CD14-positive monocyte (primary cell): ENCODE measurements at regions not wholly inside any gene's neighbourhood (a gene's known extent, or its start where the extent isn't known, plus 50 kb on each side); places are given as distances from the start of the nearest gene placed in this dataset.

Experiments
- DNase-seq, 3 donors: peaks; one replicate each; pipeline ENCODE4 v3.0.0-alpha.2; 2011 to 2022
- H2AFZ ChIP-seq: 2 replicates; pipeline ENCODE4 v1.6.0; 2012; ENCODE audit warnings: mild to moderate bottlenecking, low read depth, low read length, inconsistent platforms; ENCODE audit not compliant: insufficient read depth, poor library complexity, severe bottlenecking
- H3K27ac ChIP-seq, 2 donors: 1 replicate in 1 of 2; 2 replicates in 1 of 2; pipeline ENCODE4 v1.5.1; 2012 to 2013; ENCODE audit warnings: low read length in 2 of 2, control low read depth in 1 of 2, inconsistent platforms in 1 of 2, low read depth in 1 of 2, mild to moderate bottlenecking in 1 of 2
- H3K27me3 ChIP-seq, 2 donors: one replicate each; pipeline versions ENCODE4 v1.6.0 to v1.6.1; 2011 to 2013; ENCODE audit warnings: low read length in 2 of 2; ENCODE audit not compliant: control insufficient read depth in 2 of 2, insufficient read depth in 2 of 2
- H3K36me3 ChIP-seq, 2 donors: replicated peaks in 1 of 2; 1 replicate in 1 of 2; 2 replicates in 1 of 2; pipeline versions ENCODE4 v1.5.1 to v1.6.1; 2012 to 2013; ENCODE audit warnings: low read length in 2 of 2, control low read depth in 1 of 2, inconsistent platforms in 1 of 2, mild to moderate bottlenecking in 1 of 2; ENCODE audit not compliant: insufficient read depth in 2 of 2, control insufficient read depth in 1 of 2
- H3K4me1 ChIP-seq, 2 donors: 1 replicate in 1 of 2; 2 replicates in 1 of 2; pipeline versions ENCODE4 v1.5.1 to v1.6.1; 2012 to 2013; ENCODE audit warnings: low read length in 2 of 2, control low read depth in 1 of 2, inconsistent platforms in 1 of 2, mild to moderate bottlenecking in 1 of 2, moderate library complexity in 1 of 2; ENCODE audit not compliant: insufficient read depth in 2 of 2, control insufficient read depth in 1 of 2
- H3K4me2 ChIP-seq: replicated peaks from 2 replicates; pipeline ENCODE3; 2012; ENCODE audit warnings: low read length, moderate library complexity, mild to moderate bottlenecking; ENCODE audit not compliant: poor library complexity, severe bottlenecking; ENCODE audit errors: extremely low read depth
- H3K4me3 ChIP-seq, 3 experiments: fragments of 200-600 bp in 1 of 3; sonication (generic) in 1 of 3; replicated peaks in 1 of 3; 1 replicate in 2 of 3; 2 replicates in 1 of 3; pipeline ENCODE4 v1.5.1; 2011 to 2013; ENCODE audit warnings: low read length in 3 of 3, mild to moderate bottlenecking in 3 of 3, control low read depth in 2 of 3, low read depth in 2 of 3, inconsistent platforms in 1 of 3, moderate library complexity in 1 of 3
- H3K79me2 ChIP-seq: 2 replicates; pipeline ENCODE4 v1.6.0; 2012; ENCODE audit warnings: mild to moderate bottlenecking, control low read depth, inconsistent platforms, low read length, moderate library complexity; ENCODE audit not compliant: insufficient read depth
- H3K9ac ChIP-seq: 2 replicates; pipeline ENCODE4 v1.6.0; 2017; ENCODE audit warnings: low read length, mild to moderate bottlenecking; ENCODE audit not compliant: insufficient read depth, poor library complexity, severe bottlenecking
- H3K9me3 ChIP-seq, 2 donors: replicated peaks in 1 of 2; 1 replicate in 1 of 2; 2 replicates in 1 of 2; pipeline versions ENCODE4 v1.5.1 to v1.6.1; 2012 to 2013; ENCODE audit warnings: low read length in 2 of 2, control low read depth in 1 of 2; ENCODE audit not compliant: control insufficient read depth in 1 of 2, insufficient read depth in 1 of 2
- H4K20me1 ChIP-seq: 2 replicates; pipeline ENCODE4 v1.6.0; 2012; ENCODE audit warnings: mild to moderate bottlenecking, low read length, control low read depth, moderate library complexity; ENCODE audit not compliant: insufficient read depth
- H3K27ac Mint-ChIP-seq, 7 donors: one replicate each; pipeline ENCODE4 v1.8.0; 2020; ENCODE audit warnings: mild to moderate bottlenecking in 7 of 7, mixed read lengths in 7 of 7, moderate library complexity in 6 of 7, inconsistent platforms in 2 of 7
- H3K27me3 Mint-ChIP-seq, 3 donors: one replicate each; pipeline ENCODE4 v1.8.0; 2021 to 2022; ENCODE audit warnings: low read depth in 3 of 3, mild to moderate bottlenecking in 3 of 3, mixed read lengths in 3 of 3, moderate library complexity in 3 of 3, inconsistent platforms in 1 of 3
- H3K36me3 Mint-ChIP-seq, 2 donors: one replicate each; pipeline ENCODE4 v1.8.0; 2020; ENCODE audit warnings: mixed read lengths in 2 of 2, inconsistent platforms in 1 of 2, mild to moderate bottlenecking in 1 of 2
- H3K4me1 Mint-ChIP-seq: one replicate; pipeline ENCODE4 v1.8.0; 2020; ENCODE audit warnings: mild to moderate bottlenecking, mixed read lengths
- H3K4me3 Mint-ChIP-seq, 2 donors: one replicate each; pipeline ENCODE4 v1.8.0; 2020; ENCODE audit warnings: mild to moderate bottlenecking in 2 of 2, mixed read lengths in 2 of 2, moderate library complexity in 1 of 2
- H3K9me3 Mint-ChIP-seq, 7 donors: one replicate each; pipeline ENCODE4 v1.8.0; 2020 to 2022; ENCODE audit warnings: mixed read lengths in 7 of 7, mild to moderate bottlenecking in 6 of 7, moderate library complexity in 6 of 7, inconsistent platforms in 2 of 7
- WGBS: methylation state at CpG from one replicate; pipeline ENCODE4 v1.1.5; 2013; ENCODE audit warnings: missing lambda C conversion rate; ENCODE audit not compliant: insufficient coverage; 5-methylcytosine and 5-hydroxymethylcytosine counted together
- intact Hi-C, 2 donors: fragments of 100-400 bp; cut with micrococcal nuclease; formaldehyde crosslinking; loops; one replicate each; pipeline versions ENCODE4 v1.15.0 to v1.15.1; 2023
- TF ChIP-seq, protein P1 (sequence below): fragments of 200-600 bp; IDR thresholded peaks from one replicate; pipeline ENCODE4 v1.8.0; 2022; ENCODE audit warnings: antibody characterized with exemption, mild to moderate bottlenecking

- H3K27ac ChIP-seq, result no peak overlapping the region
- no peak overlapping the region for H3K9ac ChIP-seq
- Mint-ChIP-seq H3K27me3 (no peaks in the 10 kb centered on the region), H3K9me3 (peaks cover 0 to 2% (median 0%) of the 10 kb centered on the region in 7 donors), H3K36me3 (no peaks in the 10 kb centered on the region), H3K4me1 (no peaks in the 10 kb centered on the region), H3K4me3 (no peak overlapping the region), H3K27ac (no peak overlapping the region)
- no peaks in the 10 kb centered on the region for H3K36me3 ChIP-seq
- H3K79me2 ChIP-seq, result no peaks in the 10 kb centered on the region
- no peaks in the 10 kb centered on the region for H3K4me1 ChIP-seq
- H3K4me2 ChIP-seq, result no peak overlapping the region
- no peak overlapping the region for H2AFZ ChIP-seq
- no peak for DNase-seq
- no peak overlapping the region for H3K4me3 ChIP-seq
- H4K20me1 ChIP-seq, result no peaks in the 10 kb centered on the region
- 44% methylated on average over 1 of the region's 2 CpGs for WGBS
- intact Hi-C loops, result no loop called here
- no peaks in the 10 kb centered on the region for H3K27me3 ChIP-seq
- TF ChIP-seq, protein P1, sequence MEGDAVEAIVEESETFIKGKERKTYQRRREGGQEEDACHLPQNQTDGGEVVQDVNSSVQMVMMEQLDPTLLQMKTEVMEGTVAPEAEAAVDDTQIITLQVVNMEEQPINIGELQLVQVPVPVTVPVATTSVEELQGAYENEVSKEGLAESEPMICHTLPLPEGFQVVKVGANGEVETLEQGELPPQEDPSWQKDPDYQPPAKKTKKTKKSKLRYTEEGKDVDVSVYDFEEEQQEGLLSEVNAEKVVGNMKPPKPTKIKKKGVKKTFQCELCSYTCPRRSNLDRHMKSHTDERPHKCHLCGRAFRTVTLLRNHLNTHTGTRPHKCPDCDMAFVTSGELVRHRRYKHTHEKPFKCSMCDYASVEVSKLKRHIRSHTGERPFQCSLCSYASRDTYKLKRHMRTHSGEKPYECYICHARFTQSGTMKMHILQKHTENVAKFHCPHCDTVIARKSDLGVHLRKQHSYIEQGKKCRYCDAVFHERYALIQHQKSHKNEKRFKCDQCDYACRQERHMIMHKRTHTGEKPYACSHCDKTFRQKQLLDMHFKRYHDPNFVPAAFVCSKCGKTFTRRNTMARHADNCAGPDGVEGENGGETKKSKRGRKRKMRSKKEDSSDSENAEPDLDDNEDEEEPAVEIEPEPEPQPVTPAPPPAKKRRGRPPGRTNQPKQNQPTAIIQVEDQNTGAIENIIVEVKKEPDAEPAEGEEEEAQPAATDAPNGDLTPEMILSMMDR, result no peak
- H3K9me3 ChIP-seq, result no peaks in the 10 kb centered on the region
These were observed 408.2 kb upstream of the HNRNPA3 start for GRCh38 chr2:176804392-176804791.

DNA sequence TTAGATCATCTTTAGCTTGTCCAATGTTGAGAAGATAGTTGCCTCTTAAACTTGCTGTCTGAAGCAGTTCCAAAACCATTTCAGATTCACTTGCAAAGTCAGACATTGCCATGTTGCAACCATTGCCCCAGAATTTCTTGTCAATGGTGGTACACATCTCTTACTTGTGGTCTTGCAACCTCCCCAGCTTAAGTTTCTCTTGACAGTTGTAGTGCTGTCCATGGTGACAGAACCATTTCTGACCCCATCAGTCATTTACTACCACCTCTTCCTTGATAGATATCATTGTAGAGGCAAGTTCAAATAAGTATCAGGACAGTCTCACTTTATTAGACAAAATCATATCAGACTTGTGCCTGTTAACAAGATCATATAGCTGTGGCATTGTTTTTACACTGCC lies 407.2 kb upstream of the HNRNPA3 start:
- Mint-ChIP-seq H3K4me3 (no peak overlapping the region), H3K27me3 (no peaks in the 10 kb centered on the region), H3K36me3 (no peaks in the 10 kb centered on the region), H3K9me3 (peaks cover 0 to 2% (median 0%) of the 10 kb centered on the region in 7 donors), H3K27ac (no peak overlapping the region), H3K4me1 (no peaks in the 10 kb centered on the region)
- Histone ChIP-seq H3K9me3 (no peaks in the 10 kb centered on the region), H3K4me2 (no peak overlapping the region), H3K79me2 (no peaks in the 10 kb centered on the region), H3K27me3 (no peaks in the 10 kb centered on the region), H3K36me3 (no peaks in the 10 kb centered on the region), H3K4me1 (no peaks in the 10 kb centered on the region), H2AFZ (no peak overlapping the region), H3K9ac (no peak overlapping the region), H3K4me3 (no peak overlapping the region), H4K20me1 (no peaks in the 10 kb centered on the region), H3K27ac (no peak overlapping the region)
- intact Hi-C loops, result no loop called here
- TF ChIP-seq, protein P1, result no peak
- DNase-seq, result no peak
